Panc1 (cell line): ENCODE measurements at regions not wholly inside any gene's neighbourhood (a gene's known extent, or its start where the extent isn't known, plus 50 kb on each side); places are given as distances from the start of the nearest gene placed in this dataset.

Source experiments
- POLR2AphosphoS5 ChIP-seq: IDR thresholded peaks from 2 replicates; pipeline ENCODE4 v1.6.1; 2012; ENCODE audit warnings: mild to moderate bottlenecking, low read depth, low read length, moderate library complexity
- REST ChIP-seq, 2 experiments: IDR thresholded peaks; 2 replicates each; pipeline ENCODE4 v1.6.1; 2011 to 2012; ENCODE audit warnings: low read depth in 2 of 2, control low read depth in 1 of 2, low read length in 1 of 2, mild to moderate bottlenecking in 1 of 2, moderate library complexity in 1 of 2; ENCODE audit not compliant: insufficient read depth in 1 of 2
- SIN3A ChIP-seq: IDR thresholded peaks from 2 replicates; pipeline ENCODE4 v1.6.1; 2012; ENCODE audit warnings: low read depth, mild to moderate bottlenecking, low read length, moderate library complexity, borderline replicate concordance; ENCODE audit not compliant: insufficient read depth
- TF ChIP-seq, protein P1 (sequence below): fragments of 450-650 bp; IDR thresholded peaks from 2 replicates; pipeline ENCODE4 v1.5.1; 2017; ENCODE audit warnings: mild to moderate bottlenecking

DNA sequence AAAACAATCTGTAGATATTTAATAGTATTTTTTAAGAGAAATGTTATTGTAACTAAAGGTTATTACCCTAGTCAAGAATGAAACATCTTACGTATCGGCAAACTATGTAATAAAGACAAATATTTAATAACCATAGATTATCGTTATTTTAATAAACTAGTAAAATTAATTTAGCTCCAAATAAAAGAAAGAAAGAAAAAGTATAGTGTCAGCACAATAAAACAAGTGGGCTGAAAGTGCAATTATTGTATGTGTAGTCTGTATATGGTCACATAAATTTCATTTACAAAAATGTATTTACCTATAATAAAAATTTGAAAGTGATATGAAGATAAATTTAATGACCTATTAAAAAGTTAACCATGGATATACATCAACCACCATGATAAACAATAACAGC is 1258.4 kb upstream of the MIR17HG start:
- TF ChIP-seq, protein P1, sequence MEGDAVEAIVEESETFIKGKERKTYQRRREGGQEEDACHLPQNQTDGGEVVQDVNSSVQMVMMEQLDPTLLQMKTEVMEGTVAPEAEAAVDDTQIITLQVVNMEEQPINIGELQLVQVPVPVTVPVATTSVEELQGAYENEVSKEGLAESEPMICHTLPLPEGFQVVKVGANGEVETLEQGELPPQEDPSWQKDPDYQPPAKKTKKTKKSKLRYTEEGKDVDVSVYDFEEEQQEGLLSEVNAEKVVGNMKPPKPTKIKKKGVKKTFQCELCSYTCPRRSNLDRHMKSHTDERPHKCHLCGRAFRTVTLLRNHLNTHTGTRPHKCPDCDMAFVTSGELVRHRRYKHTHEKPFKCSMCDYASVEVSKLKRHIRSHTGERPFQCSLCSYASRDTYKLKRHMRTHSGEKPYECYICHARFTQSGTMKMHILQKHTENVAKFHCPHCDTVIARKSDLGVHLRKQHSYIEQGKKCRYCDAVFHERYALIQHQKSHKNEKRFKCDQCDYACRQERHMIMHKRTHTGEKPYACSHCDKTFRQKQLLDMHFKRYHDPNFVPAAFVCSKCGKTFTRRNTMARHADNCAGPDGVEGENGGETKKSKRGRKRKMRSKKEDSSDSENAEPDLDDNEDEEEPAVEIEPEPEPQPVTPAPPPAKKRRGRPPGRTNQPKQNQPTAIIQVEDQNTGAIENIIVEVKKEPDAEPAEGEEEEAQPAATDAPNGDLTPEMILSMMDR: no peak
- TF ChIP-seq POLR2AphosphoS5 (no peak), REST (IDR thresholded peaks at IDR 0.05; ENCODE audit: insufficient read depth in 1 of 2, low read depth in 2 of 2, low read length in 1 of 2) (no peak), SIN3A (no peak)
